GDM1 (cell line): ENCODE measurements at regions not wholly inside any gene's neighbourhood (a gene's known extent, or its start where the extent isn't known, plus 50 kb on each side); places are given as distances from the start of the nearest gene placed in this dataset.

Source experiments
- DNase-seq: peaks from one replicate; lab custom pipeline; 2025; lab: John Stamatoyannopoulos, UW

DNA sequence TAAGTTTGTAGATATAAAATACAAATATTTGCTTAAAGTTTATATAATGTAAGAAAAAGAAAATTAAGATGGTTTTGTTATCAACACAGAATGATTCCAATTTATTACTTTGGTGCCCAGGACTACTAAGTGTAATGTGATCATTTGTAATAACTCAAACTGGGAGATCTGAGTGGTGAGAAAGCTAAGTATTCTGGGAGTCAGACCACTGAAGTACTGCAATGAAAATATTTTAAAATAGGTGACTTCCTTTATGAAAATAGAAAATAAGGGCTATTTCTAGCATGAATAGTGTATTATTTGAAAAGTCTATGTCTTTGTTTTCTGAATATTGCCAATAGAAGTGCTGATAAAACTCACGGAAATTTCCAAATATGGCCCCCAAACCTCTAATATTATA, 305.6 kb upstream of the MAN1A1 start:
- no peak for DNase-seq

DNA sequence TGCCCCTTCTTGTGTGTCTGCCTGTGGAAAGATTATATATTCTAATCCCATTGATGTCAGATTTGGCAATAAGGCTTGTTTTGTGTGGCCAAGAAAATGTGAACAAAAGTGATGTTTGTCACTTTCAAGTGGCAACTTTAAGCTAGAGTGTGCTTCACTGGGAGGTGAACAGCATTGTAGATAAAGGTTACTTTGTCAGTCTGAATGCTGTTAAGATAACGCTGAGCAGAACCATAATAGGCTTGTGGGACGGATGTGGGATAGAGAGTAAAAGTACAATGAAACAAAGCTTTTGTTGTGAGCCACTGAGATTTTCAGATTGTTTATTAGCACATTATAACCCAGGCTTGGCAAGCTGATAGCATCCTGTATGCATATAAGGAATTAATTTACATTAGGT, 303.8 kb upstream of the MAN1A1 start:
- DNase-seq = no peak

GRCh38 chr6:119649531-119649930, 300.0 kb upstream of the MAN1A1 start:
- DNase-seq = no peak

DNA sequence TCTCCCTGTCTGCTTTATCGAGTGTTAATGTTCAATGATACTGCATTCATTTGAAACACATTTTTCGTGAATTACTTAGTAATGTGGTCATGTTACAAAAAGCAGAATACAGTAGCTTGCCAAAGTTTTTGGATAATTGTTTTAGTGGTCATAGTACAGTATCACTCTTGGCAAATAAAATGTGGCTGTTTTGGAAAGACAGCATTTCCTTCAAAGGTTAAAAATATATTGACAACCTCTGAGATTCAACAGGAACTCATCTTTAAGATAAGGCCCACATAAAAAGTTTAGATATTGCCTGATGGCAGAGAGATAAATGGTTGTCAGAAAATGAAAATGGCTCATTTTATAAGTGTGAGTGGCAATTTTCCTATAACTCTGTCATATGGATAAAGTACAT, 297.7 kb upstream of the MAN1A1 start:
- DNase-seq = no peak

DNA sequence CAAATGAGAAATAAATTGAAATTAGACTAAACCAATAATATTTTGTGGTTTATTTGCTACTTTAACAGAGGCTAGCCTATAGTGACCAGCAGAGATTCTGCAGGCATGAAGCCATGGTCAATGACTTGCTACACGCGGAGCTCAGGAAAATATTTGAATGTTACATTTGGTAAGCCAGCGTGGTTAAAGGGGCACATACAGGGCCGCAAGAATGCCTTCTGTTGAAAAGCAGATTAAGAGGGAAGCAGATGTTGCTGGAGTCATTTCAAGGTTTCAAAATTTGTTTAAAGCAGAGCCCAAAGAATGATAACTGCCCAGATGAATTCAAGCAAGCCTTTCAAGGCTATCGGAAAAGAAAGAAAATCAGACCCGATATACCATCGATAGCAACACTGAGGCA, 294.3 kb upstream of the MAN1A1 start:
- no peak for DNase-seq

GRCh38 chr6:119637768-119638167, 288.2 kb upstream of the MAN1A1 start:
- no peak for DNase-seq

DNA sequence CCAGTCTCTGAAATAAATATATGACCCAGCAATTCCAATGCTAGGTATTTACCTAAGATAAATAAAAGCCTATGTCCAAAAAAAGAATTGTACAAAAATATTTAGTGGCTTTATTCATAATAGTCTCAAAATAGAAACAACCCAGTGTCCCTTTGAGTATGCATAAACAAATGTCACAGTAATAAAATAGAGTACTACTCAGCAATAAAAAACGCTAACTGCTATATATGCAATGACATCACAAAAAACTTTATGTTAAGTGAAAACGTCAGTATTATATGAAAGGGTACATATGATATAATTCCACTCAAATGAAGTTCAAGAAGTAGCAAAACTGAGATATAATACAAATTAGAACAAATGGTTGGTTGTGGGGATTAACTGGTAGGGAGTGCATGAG, 286.5 kb upstream of the MAN1A1 start:
- no peak for DNase-seq

GRCh38 chr6:119633461-119633860, 283.9 kb upstream of the MAN1A1 start:
- no peak for DNase-seq

DNA sequence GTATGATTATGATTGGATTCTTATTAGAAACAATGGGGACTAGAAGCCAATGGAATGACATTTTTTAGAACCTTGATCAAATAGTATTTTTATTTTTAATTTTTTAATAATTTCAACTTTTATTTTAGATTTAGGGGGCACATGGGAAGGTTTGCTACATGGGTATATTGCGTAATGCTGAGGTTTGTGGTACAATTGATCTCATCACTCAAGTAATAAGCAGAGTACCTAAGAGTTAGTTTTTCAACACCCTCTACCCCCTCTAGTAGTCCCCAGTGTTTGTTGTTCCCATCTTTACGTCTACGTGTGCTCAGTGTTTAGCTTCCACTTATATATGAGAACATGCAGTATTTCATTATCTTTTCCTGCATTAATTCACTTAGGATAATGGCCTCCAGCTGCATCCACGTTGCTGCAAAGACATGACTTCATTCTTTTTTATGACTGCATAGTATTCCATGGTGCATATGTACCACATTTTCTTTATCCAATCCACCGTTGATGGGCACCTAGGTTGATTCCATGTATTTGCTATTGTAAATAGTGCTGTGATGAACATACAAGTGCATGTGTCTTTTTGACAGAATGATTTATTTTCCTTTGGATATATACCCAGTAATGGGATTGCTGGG, 281.1 kb upstream of the MAN1A1 start:
- no peak for DNase-seq

DNA sequence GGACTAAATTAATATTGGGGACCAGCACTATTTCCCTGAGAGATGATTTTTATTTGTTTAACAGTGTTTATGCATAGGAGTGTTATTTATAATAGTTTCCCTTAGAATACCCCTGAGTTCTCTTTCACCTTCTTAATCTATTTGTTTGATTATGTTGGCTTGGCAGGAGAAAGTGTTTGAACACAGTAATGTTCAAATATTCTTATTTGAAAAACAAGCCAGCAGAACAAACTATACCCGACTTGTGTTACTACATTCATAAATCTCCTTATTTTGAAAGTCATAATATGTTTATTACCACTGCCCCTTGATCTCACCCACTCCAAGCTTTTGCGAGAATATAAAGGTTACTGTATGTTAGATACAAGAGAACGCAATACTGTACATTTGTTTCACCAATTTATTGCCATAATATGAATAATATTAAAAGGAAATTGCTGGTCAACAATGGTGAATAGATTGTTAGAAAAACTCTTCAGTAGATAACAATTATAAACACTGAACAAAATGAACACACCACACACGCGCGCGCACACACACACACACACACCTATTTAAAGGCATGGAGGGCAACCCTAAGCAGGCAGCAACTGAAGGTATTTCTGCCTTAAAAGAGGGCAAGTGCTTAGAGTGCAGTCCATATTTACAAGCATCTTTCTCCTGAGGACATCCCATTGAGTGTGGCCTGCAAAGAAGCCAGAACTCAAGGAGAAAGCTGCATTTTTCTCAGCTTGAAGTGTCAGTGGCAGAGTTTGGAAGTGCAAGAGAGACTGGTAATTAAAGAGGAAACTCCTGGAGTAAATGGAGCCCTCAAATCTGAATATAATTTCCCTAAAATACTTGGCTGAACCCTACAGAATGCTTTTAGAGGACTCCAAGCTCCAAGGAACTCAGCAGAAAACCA, 279.4 kb upstream of the MAN1A1 start:
- DNase-seq = no peak

DNA sequence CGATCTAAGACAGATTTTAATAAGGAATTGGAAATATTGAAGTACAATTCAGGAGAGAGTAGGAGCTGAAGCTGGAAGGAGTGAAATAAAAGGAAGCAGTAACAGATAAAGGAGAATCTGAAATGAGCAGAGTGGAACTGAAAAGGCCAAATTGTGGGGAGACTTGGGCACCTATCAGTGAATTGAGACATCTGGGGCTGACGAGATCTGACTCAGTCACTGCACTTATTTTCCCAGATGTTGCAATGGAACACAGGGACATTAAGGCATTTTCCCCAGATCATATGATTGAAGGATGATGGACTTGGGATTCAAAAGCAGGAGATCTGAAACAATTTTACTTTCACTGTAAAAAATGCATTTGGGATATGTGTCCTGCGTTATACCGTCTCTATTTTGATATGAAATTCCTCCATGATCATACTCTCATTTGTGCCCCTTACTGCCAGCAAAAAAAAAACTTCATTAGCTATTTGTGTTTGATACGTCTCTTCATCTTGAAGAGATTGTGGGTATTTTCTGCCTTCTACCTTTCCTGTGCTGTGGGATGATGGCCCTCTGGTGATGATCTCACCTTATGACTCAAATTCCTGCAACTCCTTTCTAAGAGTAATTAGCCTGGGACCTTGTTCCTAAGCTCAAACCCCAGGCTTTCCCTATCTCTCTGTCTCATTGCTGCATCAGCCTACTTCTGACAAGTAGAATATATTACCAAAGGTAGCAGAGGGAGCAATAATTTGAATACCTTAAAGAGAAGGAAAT, 278.5 kb upstream of the MAN1A1 start:
- DNase-seq = no peak

DNA sequence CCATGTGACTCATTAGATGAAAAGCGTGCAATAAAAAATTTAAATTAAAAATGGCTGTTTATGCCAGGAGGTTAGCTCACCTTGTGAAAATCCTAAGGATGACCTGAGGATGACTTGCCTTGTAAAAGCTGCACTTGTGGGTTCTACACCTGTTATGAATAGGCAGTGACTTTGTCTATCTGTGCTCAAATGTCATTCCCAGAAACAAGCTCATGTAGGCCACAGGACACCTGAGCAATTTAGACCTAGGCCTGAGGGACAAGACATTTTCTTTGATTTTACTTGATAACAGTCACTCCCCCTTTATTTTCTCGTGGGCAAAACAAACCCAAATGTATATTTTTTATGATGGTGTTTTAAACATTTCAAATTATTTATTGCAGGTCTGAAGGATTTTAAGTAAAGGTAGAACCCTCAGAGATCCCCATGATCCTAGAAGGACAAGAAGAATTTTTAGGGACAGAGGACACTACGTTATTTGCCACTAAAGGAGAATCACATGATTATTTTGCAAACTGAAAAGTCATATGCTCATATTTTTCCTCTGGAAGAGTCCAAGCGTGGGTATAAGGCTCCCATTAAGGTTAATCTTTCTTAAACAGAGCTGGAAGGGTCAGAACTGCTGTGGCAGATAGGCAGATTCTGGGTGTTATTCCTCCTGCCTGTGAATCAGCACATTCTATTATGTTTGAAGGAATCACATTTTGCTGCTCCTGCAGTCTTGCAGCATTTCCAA, 277.5 kb upstream of the MAN1A1 start:
- DNase-seq = no peak

GRCh38 chr6:119620846-119621555, 271.4 kb upstream of the MAN1A1 start:
- DNase-seq = no peak

DNA sequence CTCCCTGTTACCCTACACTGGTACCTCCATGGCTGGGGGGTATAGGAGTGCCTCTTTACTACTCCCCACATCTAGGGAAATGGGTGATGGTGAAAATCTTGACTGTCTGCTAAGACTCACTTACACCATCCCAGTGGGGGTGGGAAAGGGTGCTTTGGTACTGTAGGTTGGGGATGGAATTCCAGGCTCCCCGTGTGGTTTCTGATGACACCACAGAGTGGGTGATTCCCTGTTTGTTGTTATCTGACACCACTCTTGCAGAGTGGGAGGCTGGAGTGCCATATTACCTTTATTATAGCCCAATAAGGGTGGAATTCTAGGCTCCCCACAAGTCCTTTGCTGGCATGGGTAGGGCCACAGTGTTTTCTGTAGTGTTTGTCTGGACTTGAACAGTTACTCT, 264.6 kb upstream of the MAN1A1 start:
- DNase-seq = no peak

GRCh38 chr6:119612911-119613381, 263.4 kb upstream of the MAN1A1 start:
- no peak for DNase-seq

- no peak for DNase-seq
These were observed 262.8 kb upstream of the MAN1A1 start for GRCh38 chr6:119612176-119612891.

GRCh38 chr6:119610754-119611153, 261.2 kb upstream of the MAN1A1 start:
- DNase-seq = no peak

DNA sequence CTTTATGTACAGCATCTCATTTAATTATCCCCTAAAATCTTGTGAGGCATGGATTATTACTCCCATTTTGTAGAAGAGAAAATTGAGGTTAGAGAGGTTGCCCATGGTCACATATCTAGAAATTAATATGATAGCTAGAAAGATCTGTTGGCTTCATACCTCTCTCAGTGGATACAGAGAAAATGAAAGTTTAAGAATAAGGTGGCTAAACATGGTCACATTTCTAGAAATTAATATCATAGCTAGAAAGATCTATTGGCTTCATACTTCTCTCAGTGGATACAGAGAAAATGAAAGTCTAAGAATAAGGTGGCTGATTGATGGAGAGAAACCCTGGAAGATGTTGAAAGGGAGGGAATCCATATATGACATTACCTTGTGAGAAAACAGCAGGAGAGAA, 260.7 kb upstream of the MAN1A1 start:
- DNase-seq = no peak

GRCh38 chr6:119609865-119610264, 260.3 kb upstream of the MAN1A1 start:
- no peak for DNase-seq

GRCh38 chr6:119608994-119609393, 259.4 kb upstream of the MAN1A1 start:
- no peak for DNase-seq

DNA sequence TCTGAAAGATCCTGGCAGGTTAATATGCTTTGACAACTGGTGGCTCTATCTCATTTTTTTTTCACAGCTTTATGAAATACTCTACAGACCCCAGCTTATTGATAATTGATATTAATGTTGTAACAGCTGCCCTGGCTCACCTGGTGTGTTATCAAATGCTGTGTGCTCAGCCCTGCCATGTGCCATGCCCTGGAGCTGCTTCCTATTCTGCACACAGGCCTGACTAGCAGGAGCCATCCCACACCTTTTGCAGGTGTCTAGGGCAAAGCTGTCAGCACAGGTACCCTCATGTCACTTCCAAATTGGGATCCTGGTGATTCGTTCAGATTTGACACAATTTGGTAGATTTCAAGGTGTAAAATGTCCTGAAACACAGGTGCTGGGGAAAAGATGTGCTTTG, 254.6 kb upstream of the MAN1A1 start:
- DNase-seq = no peak
